Amniotic stem cell (primary cell): ENCODE measurements at regions not wholly inside any gene's neighbourhood (a gene's known extent, or its start where the extent isn't known, plus 50 kb on each side); places are given as distances from the start of the nearest gene placed in this dataset.

ENCODE experiments used
- DNase-seq: peaks from one replicate; lab custom pipeline; 2025; lab: John Stamatoyannopoulos, UW

DNA sequence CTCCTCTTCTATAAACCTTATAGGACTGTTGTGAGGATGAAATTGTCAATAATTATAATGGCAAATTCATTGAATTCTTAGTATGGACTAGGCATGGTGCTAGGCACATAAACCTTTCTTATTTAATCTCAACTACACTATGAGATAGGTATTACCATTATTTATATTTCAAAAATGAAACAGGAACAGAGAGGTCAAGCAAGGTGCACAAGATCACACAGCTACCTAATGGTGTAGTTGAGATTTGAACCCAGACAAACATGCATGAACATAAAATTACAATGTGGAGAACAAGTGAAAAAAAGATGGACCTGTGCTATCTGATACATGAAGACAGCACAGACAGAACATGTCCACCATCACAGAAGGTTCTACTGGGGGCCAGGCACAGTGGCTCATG lies 156.7 kb downstream of the AXIN2 start:
- DNase-seq, result no peak

DNA sequence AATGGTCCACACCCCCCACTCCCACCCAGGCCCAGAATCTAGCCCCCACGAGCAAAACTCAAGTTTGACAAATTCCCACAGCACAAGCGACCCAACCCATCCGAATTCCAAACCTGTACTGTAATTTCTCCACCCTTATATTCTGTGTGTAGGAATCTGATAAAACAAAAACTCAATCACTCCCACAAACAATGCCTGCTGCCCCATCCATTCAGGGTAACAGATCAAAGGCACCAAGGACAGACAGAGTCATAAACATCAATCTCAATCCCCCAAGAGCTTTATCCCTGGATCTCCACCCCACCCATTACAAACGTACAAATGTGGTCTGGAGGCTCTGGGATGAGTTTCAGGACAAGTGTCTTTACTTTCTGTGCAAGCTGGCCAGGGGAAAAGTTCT lies 157.8 kb downstream of the AXIN2 start:
- DNase-seq, result no peak

DNA sequence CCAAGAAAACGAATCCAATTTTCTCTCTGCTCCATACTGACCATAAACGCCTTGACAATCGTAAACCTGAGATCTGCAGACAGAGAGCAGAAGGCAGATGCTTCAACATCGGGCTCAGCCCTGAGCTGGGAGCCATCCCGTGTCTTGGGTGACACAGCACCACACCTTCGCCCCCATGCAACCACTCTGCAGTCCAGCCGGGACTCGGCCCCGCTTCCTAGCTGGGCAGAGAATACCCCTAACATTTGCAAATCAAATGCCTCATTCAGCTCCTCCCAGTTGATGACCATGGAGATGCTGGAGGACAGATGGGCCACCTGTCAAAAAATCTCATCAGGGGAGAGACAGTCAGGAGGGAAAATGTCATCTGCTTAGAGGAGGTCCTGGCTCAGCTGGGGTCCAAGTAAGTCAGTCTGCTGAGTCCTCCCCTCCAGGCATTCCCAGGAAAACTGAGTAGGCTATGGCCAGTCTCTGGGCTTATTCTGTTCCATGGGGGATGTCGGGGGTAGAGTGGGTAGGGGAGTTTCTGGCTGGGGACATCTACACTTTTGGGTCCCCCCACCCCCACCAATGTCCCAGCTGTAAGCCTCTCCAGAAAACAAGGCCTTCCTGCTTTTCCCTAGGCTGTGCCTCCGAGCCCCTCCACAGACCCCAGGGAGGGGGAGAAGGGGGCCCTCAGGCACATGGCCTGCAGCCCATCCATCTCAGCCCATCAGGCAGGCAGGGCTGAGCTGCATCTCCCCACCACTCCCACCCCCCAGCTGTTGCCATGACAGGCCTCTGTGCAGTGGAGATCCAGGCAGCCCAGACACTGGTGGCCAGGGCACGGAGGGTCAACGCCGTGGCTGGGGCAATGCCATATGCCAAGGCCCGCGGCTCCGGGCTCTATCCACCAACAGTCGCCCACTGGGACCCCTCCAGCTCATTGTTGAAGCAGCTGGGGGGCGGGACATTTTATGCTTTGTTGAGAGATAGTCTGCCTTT lies 158.6 kb downstream of the AXIN2 start:
- no peak for DNase-seq

DNA sequence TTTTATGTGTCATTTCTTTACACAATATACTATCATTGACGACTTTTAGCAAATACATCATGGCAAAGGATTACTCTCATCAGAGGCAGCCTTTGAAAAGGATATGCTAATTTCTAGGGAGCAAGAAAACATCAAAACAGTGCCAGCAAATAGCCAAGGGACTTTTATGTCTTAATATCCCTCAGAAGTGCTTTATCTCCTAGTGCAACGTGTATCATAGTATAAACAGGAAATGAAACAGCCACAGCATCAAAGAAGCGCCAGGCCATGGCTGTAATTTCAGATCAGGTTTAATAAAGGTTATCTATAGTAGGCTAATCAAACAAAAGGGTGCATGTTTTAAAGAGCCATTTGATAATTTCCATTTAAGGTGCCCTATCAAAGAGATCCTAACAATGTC lies 159.9 kb downstream of the AXIN2 start:
- DNase-seq, result no peak

DNA sequence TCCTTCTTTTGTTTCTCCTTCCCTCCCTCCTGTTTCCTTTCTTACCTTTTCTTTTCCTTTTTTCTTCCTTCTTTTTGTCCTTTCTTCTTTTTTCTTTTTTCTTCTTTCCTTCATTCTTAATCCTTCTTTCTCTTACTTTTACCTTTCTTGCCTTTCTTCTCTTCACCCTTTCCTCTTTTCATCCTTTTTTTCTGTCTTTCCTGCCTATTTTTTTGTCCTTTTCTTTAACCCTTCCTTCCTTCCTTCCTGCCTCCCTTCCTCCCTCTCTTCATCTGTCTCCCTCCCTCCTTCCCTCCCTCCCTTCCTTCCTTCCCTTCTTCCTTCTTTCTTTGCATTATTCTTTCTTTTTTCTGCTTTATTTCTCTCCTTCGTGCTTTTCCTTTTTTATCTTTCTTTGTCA lies 160.7 kb downstream of the AXIN2 start:
- no peak for DNase-seq

DNA sequence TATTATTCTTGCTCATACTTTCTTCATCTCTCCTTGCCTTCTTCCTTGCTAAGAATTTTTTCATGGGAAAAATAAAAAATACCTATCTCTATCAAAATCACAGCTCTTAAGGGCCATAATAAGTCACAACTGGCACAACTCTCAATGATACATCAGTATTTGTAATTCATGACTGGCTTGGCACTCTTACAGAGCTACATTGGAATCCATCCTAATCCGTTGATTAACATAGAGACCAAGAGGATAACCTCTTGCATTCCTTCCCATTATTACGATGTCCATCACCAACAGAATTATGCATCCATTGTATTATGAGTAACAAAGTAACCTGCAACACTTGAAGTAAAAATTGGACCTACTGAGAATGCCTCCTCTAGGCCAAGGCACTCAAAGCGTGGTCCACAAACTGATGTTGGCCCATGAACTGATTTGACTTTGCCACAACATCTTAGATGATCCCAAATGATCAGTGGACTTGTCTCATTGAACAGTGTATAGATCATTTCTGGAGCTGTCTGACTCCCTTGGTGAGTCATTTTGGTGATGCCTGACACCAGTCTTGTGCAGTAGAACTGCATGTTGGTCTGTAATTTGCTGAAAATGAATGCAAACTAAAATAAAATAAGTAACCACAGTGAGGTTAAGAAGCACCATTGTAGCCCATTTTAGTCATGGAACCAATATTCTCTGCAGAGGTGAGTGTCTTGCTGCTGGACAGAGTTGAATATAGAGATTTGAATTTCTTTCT lies 163.2 kb downstream of the AXIN2 start:
- DNase-seq, result no peak

DNA sequence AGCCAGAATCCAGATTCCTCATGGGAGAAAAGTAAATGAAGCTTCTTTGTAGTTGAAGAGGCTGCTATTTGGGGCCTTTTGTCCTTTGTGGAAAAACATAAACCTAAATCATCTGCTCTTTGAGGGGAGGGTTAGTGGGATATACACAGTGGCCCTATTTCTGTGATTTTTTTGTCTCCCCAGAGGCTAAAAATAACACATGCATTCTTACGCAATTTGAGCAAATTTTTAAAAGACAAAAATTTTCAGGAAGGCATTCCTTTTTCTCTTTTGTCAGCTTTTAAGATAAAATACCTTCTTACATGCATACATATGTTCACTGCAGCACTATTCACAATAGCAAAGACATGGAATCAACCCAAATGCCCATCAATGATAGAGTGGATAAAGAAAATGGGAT lies 165.5 kb downstream of the AXIN2 start:
- no peak for DNase-seq

- no peak for DNase-seq
Measured at GRCh38 chr17:65394811-65395472, 166.5 kb downstream of the AXIN2 start.

DNA sequence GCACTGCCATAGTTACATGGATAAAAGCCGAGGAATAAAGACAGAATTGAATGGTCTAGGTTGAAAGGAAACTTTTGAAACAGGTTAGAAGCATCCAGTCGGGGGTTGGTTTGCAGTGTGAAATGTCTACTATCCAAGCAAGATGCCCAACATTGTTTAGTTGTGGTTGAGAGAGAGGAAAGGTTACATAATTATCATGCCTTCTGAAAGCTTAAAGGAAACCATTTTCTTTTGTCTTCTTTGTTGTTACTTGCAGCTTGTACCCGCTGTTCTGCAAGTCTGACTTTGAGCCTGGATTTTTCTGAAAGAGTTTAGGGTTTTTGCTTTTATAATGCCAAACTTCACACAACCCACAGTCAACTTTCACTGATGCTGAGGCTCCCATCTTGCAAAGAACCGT lies 167.9 kb downstream of the AXIN2 start:
- no peak for DNase-seq

DNA sequence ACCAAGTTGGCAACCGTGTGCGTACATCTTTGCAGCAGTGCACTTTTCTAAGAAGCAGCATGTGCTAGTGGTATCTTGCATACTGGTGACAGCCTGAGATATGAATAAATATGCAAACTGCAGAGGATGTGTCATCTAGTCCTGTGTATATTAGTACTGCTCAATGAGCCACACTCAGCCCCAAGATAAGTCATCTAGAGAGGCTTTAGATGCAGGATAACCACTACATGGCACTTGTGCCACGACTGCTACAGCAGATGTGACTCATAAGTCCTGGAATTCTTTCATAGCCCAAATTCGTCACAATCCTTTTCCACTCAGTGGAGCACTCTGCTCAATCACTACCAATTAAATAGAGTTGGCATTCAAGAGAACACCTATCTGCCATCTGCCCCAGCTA lies 171.5 kb downstream of the AXIN2 start:
- DNase-seq, result peak; percentile 54

DNA sequence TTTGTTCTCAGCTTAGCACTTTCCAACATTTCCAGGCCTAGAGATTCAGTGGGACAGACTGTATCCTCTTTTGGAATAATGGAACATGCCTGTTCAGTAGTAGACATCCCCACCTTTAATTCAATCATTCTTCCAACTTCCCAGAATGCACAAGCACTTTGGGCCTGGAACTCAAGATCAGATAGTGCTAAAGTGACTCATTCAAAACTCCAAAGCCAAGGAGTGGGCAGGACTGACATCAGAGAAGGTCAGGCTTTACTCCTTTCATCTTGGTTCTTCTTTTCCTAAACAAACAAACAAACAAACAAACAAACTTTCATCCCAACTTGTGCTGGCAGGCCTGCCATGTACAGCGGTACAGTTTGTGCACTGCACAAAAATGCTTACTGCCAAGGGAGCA lies 172.0 kb downstream of the AXIN2 start:
- no peak for DNase-seq

DNA sequence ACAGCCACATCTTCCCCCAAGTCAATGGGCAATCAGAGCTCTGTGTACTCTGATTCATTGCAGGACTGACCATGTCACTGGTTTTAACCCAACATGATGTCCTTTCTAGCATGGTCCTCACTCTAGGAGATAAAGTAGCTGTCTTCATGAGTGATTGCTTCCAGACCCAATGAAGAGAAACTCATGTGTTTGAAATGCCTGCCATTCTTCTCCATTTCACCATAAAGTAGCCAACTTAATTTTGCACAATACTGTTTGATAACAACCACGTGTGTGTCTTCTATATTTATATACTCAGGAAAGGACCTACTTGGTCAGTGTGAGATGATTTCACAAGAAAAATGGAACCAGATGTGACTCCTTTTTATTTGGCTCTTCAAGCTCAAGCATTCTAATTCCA lies 172.5 kb downstream of the AXIN2 start:
- DNase-seq, result no peak

- no peak for DNase-seq
Measured at GRCh38 chr17:65387322-65387721, 174.1 kb downstream of the AXIN2 start.

DNA sequence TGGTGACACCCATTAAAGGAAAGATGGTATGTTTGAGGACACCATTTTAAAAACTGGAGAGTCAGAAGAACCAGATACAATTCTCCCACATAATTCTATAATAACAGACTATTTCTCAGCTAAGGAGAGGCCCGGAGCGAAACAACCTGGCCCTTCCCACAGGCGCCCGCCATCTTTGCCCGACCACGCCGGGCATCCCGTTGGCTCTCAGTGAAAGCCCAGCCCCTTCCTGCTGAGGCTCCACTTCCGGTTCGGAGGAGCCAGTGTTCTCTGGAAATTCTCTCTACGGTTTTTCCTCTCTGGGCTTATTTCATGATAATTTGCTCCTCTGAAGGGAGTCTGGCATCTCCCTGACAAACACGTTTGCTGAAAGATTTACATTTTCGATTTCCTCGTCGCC lies 175.7 kb downstream of the AXIN2 start:
- DNase-seq, result no peak

- DNase-seq, result no peak
Measured at GRCh38 chr17:65385071-65385470, 176.4 kb downstream of the AXIN2 start.

GRCh38 chr17:65381152-65381551 lies 180.3 kb downstream of the AXIN2 start:
- DNase-seq, result no peak

DNA sequence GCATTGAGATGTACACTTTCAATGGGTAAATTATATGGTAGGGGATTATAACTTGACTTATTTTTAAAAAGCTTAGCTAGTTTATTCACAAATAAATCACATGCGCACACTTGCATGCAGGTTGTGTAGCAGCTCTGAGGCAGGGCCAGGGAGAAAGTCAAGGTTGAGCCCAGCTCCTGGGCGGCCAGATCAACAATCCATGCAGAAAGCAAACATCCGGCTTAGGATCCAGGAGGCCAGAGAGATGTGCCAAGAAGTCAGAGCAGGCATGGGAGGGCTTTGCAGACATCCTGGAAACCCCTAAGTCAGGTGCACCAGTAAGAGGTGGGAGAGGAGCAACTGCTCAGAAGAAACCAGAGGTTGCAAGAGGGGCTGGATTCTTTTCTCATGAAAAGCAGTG lies 186.5 kb downstream of the AXIN2 start:
- DNase-seq, result no peak

DNA sequence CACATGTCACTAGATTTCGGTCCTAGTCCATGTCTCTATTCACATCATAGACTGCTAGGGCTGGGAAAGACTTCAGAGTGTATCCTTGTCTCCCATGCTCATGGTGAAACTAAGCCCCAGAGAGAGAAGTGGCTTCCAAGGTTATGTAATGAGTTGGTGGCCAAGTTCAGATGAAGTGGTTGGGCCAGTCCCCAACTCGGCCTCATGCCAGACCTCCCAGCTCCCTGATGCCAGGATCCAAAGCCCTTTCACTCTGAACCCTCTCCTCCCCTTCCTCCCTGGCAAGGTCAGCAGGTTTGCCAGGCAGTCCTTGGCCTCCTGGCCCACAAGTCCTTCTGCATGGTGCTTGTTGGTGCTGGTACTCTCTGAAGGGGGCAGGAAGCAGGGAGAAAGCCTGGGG lies 189.7 kb downstream of the AXIN2 start:
- no peak for DNase-seq

- no peak for DNase-seq
Measured at GRCh38 chr17:65370669-65371131, 190.7 kb downstream of the AXIN2 start.

DNA sequence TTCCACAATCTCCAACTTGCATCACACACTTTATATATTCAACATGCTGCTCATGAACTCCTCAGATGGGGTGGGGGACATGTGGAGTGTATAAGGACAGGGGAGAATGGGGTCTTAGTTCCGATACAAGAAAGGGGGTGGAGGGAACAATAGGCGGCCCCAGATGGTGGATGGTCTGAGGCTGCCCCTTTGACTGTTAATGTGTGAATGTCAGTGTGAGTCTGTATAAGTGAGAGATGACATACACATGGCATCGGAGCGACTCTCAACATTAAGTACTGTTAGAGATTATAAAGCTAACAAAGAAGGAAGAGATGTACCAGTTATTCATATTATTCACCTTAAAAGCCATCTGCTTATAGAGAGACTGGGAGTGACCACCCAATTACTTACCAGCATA lies 193.1 kb downstream of the AXIN2 start:
- no peak for DNase-seq

DNA sequence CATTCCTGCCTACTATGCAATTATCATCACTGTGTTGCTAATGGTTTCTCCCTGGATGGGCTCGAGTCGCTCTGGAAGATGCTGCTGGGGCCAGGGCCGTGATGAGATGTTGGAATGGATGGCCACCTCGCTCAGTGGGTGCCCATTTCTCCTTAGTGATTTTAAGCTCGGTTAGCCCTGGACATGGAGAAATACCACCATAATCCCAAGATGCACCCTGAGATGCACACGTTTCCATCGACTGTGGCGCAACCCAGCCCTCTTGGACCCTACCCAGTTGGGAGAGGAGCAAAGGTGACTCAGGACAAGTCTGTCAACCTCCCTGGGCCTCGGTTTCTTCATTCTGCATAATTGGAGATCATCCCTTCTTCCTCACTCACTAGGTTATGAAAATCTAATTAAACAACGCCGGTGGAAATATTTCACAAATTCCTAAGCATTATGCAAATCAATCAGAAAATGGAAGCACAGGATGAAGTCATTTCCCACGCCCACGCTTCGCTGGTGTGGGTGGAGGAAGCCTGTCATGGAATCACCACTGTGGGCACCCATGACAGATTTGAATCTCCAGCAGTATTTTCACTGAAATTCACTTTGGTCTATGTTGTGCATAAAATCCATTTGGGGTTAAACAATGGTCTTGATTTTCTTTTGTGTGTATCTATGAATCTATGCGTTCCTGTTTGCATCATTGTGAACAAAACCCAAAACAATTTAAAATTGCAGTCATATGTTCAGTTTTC lies 195.2 kb downstream of the AXIN2 start:
- DNase-seq, result no peak

GRCh38 chr17:65365169-65365568 lies 196.3 kb downstream of the AXIN2 start:
- DNase-seq, result no peak
